NCI-H2107 treated with DMSO at 0.1 percent for 48 hours (cell line): ENCODE measurements at regions not wholly inside any gene's neighbourhood (a gene's known extent, or its start where the extent isn't known, plus 50 kb on each side); places are given as distances from the start of the nearest gene placed in this dataset.

Source experiments
- DNase-seq: peaks from one replicate; lab custom pipeline; 2025; ENCODE audit not compliant: unreplicated experiment; lab: John Stamatoyannopoulos, UW

- no peak for DNase-seq
Measured at GRCh38 chr18:24818441-24818840, 358.0 kb downstream of the HRH4 start.

GRCh38 chr18:24819141-24819890 lies 358.9 kb downstream of the HRH4 start:
- DNase-seq = no peak

GRCh38 chr18:24825397-24825796 lies 365.0 kb downstream of the HRH4 start:
- DNase-seq = no peak

- no peak for DNase-seq
Measured at GRCh38 chr18:24826605-24827004, 366.2 kb downstream of the HRH4 start.

GRCh38 chr18:24827501-24827900 lies 367.1 kb downstream of the HRH4 start:
- DNase-seq = no peak

GRCh38 chr18:24831081-24831480 lies 370.6 kb downstream of the HRH4 start:
- DNase-seq = no peak

GRCh38 chr18:24831871-24832665 lies 371.6 kb downstream of the HRH4 start:
- DNase-seq = no peak

GRCh38 chr18:24835751-24836150 lies 375.3 kb downstream of the HRH4 start:
- no peak for DNase-seq

GRCh38 chr18:24837066-24837465 lies 376.6 kb downstream of the HRH4 start:
- no peak for DNase-seq

- no peak for DNase-seq
Measured at GRCh38 chr18:24840051-24840450, 379.6 kb downstream of the HRH4 start.

- no peak for DNase-seq
Measured at GRCh38 chr18:24840640-24841039, 380.2 kb downstream of the HRH4 start.

GRCh38 chr18:24841536-24841935 lies 381.1 kb downstream of the HRH4 start:
- DNase-seq = no peak

- no peak for DNase-seq
Measured at GRCh38 chr18:24843123-24843522, 382.7 kb downstream of the HRH4 start.

- no peak for DNase-seq
Measured at GRCh38 chr18:24846138-24846537, 385.7 kb downstream of the HRH4 start.

GRCh38 chr18:24850532-24850931 lies 390.1 kb downstream of the HRH4 start:
- DNase-seq = no peak

- no peak for DNase-seq
Measured at GRCh38 chr18:24853076-24853475, 392.6 kb downstream of the HRH4 start.

GRCh38 chr18:24860978-24861680 lies 400.7 kb downstream of the HRH4 start:
- no peak for DNase-seq

GRCh38 chr18:24862201-24862816 lies 401.9 kb downstream of the HRH4 start:
- DNase-seq = no peak

GRCh38 chr18:24868311-24868710 lies 407.9 kb downstream of the HRH4 start:
- no peak for DNase-seq

- DNase-seq = no peak
Measured at GRCh38 chr18:24868760-24869237, 408.4 kb downstream of the HRH4 start.

- DNase-seq = no peak
Measured at GRCh38 chr18:24869285-24869684, 408.8 kb downstream of the HRH4 start.
